Erythroblast (primary cell): ENCODE measurements at regions not wholly inside any gene's neighbourhood (a gene's known extent, or its start where the extent isn't known, plus 50 kb on each side); places are given as distances from the start of the nearest gene placed in this dataset.

Experiments used
- GATA1 ChIP-seq: IDR thresholded peaks from 2 replicates; pipeline ENCODE4 v1.6.1; 2011; ENCODE audit warnings: low read depth, mild to moderate bottlenecking, control low read depth, low read length, moderate library complexity
- POLR2A ChIP-seq: IDR thresholded peaks from 2 replicates; pipeline ENCODE4 v1.6.1; 2011; ENCODE audit warnings: mild to moderate bottlenecking, low read length

DNA sequence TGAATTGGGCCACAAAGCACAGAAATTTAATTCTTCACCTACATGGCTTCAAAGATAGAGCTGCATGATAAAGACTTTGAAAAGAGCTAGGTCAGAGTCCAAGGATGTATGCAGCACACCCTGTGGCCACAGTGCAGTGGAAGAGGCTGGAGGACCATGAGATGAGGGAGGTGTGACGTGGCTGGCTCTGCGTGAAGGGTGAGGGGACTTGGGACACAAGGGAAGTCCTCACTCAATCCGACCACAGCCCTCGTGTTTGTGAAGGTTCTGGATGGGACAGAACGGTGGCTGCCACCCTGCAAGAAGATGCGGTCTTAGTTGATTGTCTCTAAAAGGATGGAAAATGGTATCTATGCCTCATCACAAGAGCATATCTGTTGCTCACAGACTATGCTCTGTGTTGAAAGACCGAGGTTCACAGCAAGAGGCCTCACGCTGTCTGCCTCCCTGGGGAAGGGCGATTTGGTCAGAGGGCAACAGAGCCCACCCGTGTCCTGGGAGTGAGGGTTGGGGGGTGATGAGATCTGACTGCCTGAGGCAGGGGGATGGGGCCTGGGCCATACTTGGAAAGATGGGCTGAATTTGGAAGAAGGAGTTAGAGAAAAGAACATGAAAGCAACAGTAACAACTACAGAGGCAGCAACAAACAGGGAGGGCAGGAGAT is 174.4 kb upstream of the SHH start:
- no peak for TF ChIP-seq POLR2A
- no peak for TF ChIP-seq GATA1
